Spleen (tissue), 11 donors: ENCODE measurements at regions not wholly inside any gene's neighbourhood (a gene's known extent, or its start where the extent isn't known, plus 50 kb on each side); places are given as distances from the start of the nearest gene placed in this dataset.

Experiments
- DNase-seq: peaks from one replicate; pipeline ENCODE4 v3.0.0-alpha.2; 2020
- H3K27ac ChIP-seq, 8 donors: fragments of 200-600 bp; sonication (generic) in 7 of 8; 1 replicate in 4 of 8; 2 replicates in 4 of 8; pipeline versions ENCODE4 v1.5.0 to v1.8.0; 2016 to 2021; ENCODE audit warnings: inconsistent platforms in 4 of 8, mild to moderate bottlenecking in 4 of 8, moderate library complexity in 1 of 8
- H3K27me3 ChIP-seq, 7 donors: fragments of 200-600 bp; sonication (generic) in 6 of 7; replicated peaks in 1 of 7; 1 replicate in 4 of 7; 2 replicates in 3 of 7; pipeline versions ENCODE4 v1.5.0 to v1.8.0; 2016 to 2021; ENCODE audit warnings: inconsistent platforms in 3 of 7, mild to moderate bottlenecking in 1 of 7
- H3K36me3 ChIP-seq, 6 donors: fragments of 200-600 bp; sonication (generic) in 5 of 6; 1 replicate in 4 of 6; 2 replicates in 2 of 6; pipeline versions ENCODE4 v1.5.0 to v1.8.0; 2016 to 2021; ENCODE audit warnings: inconsistent platforms in 2 of 6
- H3K4me1 ChIP-seq, 6 donors: fragments of 200-600 bp; sonication (generic) in 5 of 6; 1 replicate in 3 of 6; 2 replicates in 3 of 6; pipeline versions ENCODE4 v1.5.0 to v1.8.0; 2016 to 2021; ENCODE audit warnings: inconsistent platforms in 3 of 6
- H3K4me3 ChIP-seq, 8 donors: fragments of 200-600 bp; sonication (generic) in 7 of 8; 1 replicate in 4 of 8; 2 replicates in 4 of 8; pipeline versions ENCODE4 v1.5.0 to v1.8.0; 2016 to 2021; ENCODE audit warnings: inconsistent platforms in 4 of 8, mild to moderate bottlenecking in 4 of 8, moderate library complexity in 2 of 8
- H3K9me3 ChIP-seq, 8 donors: fragments of 200-600 bp; sonication (generic) in 7 of 8; 1 replicate in 4 of 8; 2 replicates in 4 of 8; pipeline versions ENCODE4 v1.5.0 to v1.8.0; 2016 to 2021; ENCODE audit warnings: inconsistent platforms in 4 of 8
- POLR2A ChIP-seq, 3 donors: fragments of 450-650 bp; IDR thresholded peaks; one replicate each; pipeline ENCODE4 v1.5.1; 2017; ENCODE audit warnings: antibody characterized with exemption in 3 of 3, mild to moderate bottlenecking in 1 of 3
- POLR2AphosphoS5 ChIP-seq, 3 donors: sonication (generic); formaldehyde crosslinking; IDR thresholded peaks; one replicate each; pipeline ENCODE4 v1.5.1; 2017; ENCODE audit warnings: antibody characterized with exemption in 3 of 3
- WGBS, 5 donors: extraction: QIAGEN DNeasy Blood & Tissue Kit in 3 of 5; methylation state at CpG; one replicate each; pipeline versions ENCODE4 v1.1.5 to v1.1.7; 2013 to 2018; 5-methylcytosine and 5-hydroxymethylcytosine counted together
- intact Hi-C: fragments of 100-400 bp; cut with DNase I; formaldehyde crosslinking; loops from one replicate; pipeline ENCODE4 v1.15.0; 2023; ENCODE audit warnings: low total_unique reads
- TF ChIP-seq, protein P1 (sequence below), 11 experiments: fragments of 200-600 bp in 7 of 11; fragments of 450-650 bp in 4 of 11; sonication (generic) in 4 of 11; IDR thresholded peaks in 8 of 11; conservative IDR thresholded peaks in 3 of 11; 1 replicate in 7 of 11; 2 replicates in 4 of 11; pipeline versions ENCODE4 v1.4.0 to v1.8.0; 2016 to 2021; ENCODE audit warnings: antibody characterized with exemption in 11 of 11, inconsistent platforms in 4 of 11, mild to moderate bottlenecking in 1 of 11
- donor health status: healthy with polysubstance abuse.
- donor health status: DM: no; HTN: no; CAD: no; lungs with moderate emphysema.
- donor health status: DM: no; HTN: no; CAD: no.
- donor health status: Bipolar disorder and iron deficiency.
- donor health status: healthy.
- donor health status: DM: no; HTN: no; CAD: no.
- donor health status: DM: yes; HTN: yes; CAD: no.

DNA sequence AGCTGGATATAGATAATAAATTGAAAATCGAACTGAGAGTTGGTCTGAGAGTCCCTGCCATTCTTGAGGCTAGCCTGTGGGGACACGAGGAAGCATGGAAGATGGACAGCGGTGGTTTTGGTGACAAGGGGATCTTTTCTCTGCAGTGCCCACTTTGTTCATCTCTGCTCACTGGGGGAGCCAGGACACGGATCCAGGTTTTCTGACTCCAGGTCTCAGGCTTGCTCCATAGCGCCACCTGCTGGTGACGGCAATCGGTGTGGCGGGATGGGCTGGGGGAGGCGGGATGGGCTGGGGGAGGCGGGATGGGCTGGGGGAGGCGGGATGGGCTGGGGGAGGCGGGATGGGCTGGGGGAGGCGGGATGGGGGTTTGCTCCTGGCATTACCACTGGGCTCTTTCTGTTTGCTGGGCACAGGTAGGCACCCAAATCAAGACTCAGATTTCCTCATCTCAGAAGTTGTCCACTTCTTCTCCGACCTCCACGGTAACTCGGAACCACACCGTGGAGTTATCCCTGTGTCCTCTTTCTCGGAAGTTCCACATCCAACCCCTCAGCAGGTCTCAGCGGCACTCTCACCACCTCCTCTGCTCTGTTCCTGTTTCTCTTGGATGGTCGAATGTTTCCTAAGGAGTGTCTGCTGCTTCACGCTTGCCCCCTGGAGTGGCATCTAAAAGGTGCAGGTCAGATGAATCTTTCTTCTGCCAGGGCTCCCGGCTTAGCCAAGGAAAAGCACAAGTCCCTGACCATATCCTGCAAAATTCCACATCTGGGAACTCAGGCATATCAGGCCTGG, 142.4 kb downstream of the CYLD start:
- Histone ChIP-seq H3K27ac (no peak overlapping the region), H3K4me1 (no peaks in the 10 kb centered on the region), H3K9me3 (no peaks in the 10 kb centered on the region), H3K4me3 (no peak overlapping the region), H3K36me3 (no peaks in the 10 kb centered on the region), H3K27me3 (peaks cover 0 to 32% (median 6%) of the 10 kb centered on the region in 7 donors)
- WGBS, 5 donors: 50 to 59% (median 55%) methylated on average over 20 to 22 of the region's 22 CpGs
- intact Hi-C loops: no loop called here
- TF ChIP-seq POLR2AphosphoS5 (IDR thresholded peaks at IDR 0.05): no peak
- TF ChIP-seq, protein P1, sequence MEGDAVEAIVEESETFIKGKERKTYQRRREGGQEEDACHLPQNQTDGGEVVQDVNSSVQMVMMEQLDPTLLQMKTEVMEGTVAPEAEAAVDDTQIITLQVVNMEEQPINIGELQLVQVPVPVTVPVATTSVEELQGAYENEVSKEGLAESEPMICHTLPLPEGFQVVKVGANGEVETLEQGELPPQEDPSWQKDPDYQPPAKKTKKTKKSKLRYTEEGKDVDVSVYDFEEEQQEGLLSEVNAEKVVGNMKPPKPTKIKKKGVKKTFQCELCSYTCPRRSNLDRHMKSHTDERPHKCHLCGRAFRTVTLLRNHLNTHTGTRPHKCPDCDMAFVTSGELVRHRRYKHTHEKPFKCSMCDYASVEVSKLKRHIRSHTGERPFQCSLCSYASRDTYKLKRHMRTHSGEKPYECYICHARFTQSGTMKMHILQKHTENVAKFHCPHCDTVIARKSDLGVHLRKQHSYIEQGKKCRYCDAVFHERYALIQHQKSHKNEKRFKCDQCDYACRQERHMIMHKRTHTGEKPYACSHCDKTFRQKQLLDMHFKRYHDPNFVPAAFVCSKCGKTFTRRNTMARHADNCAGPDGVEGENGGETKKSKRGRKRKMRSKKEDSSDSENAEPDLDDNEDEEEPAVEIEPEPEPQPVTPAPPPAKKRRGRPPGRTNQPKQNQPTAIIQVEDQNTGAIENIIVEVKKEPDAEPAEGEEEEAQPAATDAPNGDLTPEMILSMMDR (IDR thresholded peaks at IDR 0.05 in 8 of 11, conservative IDR thresholded peaks at IDR 0.05 in 3 of 11): peak in 3 of 11 experiments; percentile 9 to 17 (median 15)
- DNase-seq: no peak

DNA sequence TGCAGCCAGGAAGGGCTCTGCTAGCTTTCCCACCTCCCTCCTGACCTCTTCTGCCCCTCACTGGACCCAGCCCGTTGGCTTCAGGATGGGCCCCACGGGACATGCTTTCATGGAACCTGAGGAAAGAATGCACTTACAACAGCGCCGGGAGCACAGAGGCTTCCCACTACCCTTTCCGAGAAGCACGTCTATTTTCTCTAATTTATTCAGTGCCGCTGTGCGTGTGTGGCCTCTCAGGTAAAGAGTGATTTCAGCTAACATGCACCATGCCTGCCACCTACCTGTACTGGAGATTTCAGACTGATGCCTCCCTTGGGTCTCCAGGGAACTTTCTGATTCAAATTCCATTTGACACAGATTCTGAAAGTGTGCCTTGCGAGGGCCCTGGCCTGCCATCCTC, 140.1 kb downstream of the CYLD start:
- TF ChIP-seq POLR2AphosphoS5 (IDR thresholded peaks at IDR 0.05) (no peak), POLR2A (IDR thresholded peaks at IDR 0.05) (no peak)
- TF ChIP-seq, protein P1 (IDR thresholded peaks at IDR 0.05 in 8 of 11, conservative IDR thresholded peaks at IDR 0.05 in 3 of 11): no peak

DNA sequence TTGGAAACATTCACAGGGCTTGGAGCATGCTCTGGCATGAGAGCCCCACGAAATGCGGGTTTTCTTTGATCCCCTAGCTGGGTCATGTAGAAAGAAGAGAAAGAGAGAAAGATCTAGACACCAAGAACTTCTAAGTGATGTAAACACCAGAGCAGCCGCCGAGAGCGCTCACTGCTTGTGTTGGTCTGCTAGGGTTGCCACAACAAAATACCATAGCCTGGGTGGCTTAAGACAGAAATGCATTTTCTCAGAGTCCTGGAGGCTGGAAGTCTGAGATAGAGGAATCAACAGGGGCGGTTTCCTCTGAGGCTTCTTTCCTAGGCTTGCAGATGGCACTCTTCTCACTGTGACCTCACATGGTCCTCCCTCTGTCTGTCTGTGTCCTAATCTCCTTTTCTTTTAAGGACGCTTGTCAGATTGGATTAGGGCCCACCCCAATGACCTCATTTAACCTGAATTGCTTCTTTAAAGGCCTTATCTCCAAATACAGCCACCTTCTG, 139.5 kb downstream of the CYLD start:
- Histone ChIP-seq H3K4me1 (no peaks in the 10 kb centered on the region), H3K27ac (no peak overlapping the region), H3K27me3 (peaks cover 0 to 52% (median 9%) of the 10 kb centered on the region in 7 donors), H3K4me3 (no peak overlapping the region), H3K9me3 (no peaks in the 10 kb centered on the region), H3K36me3 (no peaks in the 10 kb centered on the region)
- no peak for DNase-seq
- WGBS, 5 donors: 73 to 86% (median 79%) methylated on average over 7 of the region's 7 CpGs
- intact Hi-C loops: no loop called here
- TF ChIP-seq POLR2A (IDR thresholded peaks at IDR 0.05): no peak
- no peak for TF ChIP-seq POLR2AphosphoS5 (IDR thresholded peaks at IDR 0.05)
- TF ChIP-seq, protein P1 (IDR thresholded peaks at IDR 0.05 in 8 of 11, conservative IDR thresholded peaks at IDR 0.05 in 3 of 11): no peak

More for the DNA sequence above, 140.1 kb downstream of the CYLD start:
- Histone ChIP-seq H3K27me3 (peaks cover 0 to 51% (median 9%) of the 10 kb centered on the region in 7 donors), H3K9me3 (no peaks in the 10 kb centered on the region), H3K27ac (no peak overlapping the region), H3K4me3 (no peak overlapping the region), H3K4me1 (no peaks in the 10 kb centered on the region), H3K36me3 (no peaks in the 10 kb centered on the region)
- 73 to 88% (median 83%) methylated on average over 9 of the region's 9 CpGs for WGBS, 5 donors
- DNase-seq: no peak
- intact Hi-C loops: no loop called here

DNA sequence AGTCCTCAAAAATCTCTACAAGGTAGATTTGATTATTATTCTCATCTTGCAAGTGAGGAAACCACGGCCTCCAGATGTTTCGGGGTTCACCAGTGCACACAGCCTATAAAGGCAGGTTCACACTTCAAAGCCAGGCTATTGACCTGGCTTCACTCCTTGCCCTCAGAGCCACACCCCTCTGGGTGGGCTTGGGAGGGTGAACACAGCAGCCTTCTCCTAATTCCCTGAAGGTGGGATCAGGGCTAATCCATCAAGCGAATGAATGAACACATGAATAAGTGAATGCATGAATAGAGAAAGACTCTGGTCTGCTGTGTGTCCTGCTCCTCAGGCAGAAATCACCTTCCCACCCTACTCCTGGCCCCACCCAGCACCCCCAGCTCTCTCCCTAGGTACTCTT, 139.0 kb downstream of the CYLD start:
- DNase-seq: no peak
- no peaks in the 10 kb centered on the region for H3K4me1 ChIP-seq
- H3K4me3 ChIP-seq: no peak overlapping the region
- H3K36me3 ChIP-seq: no peaks in the 10 kb centered on the region
- intact Hi-C loops: no loop called here
- 80 to 94% (median 87%) methylated on average over 3 of the region's 3 CpGs for WGBS, 5 donors
- TF ChIP-seq POLR2A (IDR thresholded peaks at IDR 0.05) (no peak), POLR2AphosphoS5 (IDR thresholded peaks at IDR 0.05) (no peak)
- TF ChIP-seq, protein P1 (IDR thresholded peaks at IDR 0.05 in 8 of 11, conservative IDR thresholded peaks at IDR 0.05 in 3 of 11): no peak
- H3K9me3 ChIP-seq: no peaks in the 10 kb centered on the region
- H3K27ac ChIP-seq: no peak overlapping the region
- peaks cover 0 to 56% (median 9%) of the 10 kb centered on the region in 7 donors for H3K27me3 ChIP-seq
